ENCODE measurements at regions not wholly inside any gene's neighbourhood (a gene's known extent, or its start where the extent isn't known, plus 50 kb on each side); places are given as distances from the start of the nearest gene placed in this dataset.

- DNase-seq (ENCODE audit: extremely low spot score, unreplicated experiment): no peak
- H3K36me3 Mint-ChIP-seq (ENCODE audit: unreplicated experiment): no peaks in the 10 kb centered on the region
- H3K9me3 Mint-ChIP-seq (ENCODE audit: unreplicated experiment): peaks cover 27% of the 10 kb centered on the region
- no peak for TF ChIP-seq CTCF (IDR thresholded peaks at IDR 0.05)
- no peak overlapping the region for H3K27ac Mint-ChIP-seq (ENCODE audit: unreplicated experiment)
- no peaks in the 10 kb centered on the region for H3K27me3 Mint-ChIP-seq (ENCODE audit: unreplicated experiment)
- H3K4me3 Mint-ChIP-seq (ENCODE audit: unreplicated experiment): no peak overlapping the region
- H3K4me1 Mint-ChIP-seq (ENCODE audit: unreplicated experiment): no peaks in the 10 kb centered on the region
These were observed 253.2 kb downstream of the NEDD1 start for GRCh38 chr12:97160277-97160676.

GRCh38 chr12:97162173-97162572, 255.1 kb downstream of the NEDD1 start:
- H3K27me3 Mint-ChIP-seq (ENCODE audit: unreplicated experiment): no peaks in the 10 kb centered on the region
- peaks cover 21% of the 10 kb centered on the region for H3K9me3 Mint-ChIP-seq (ENCODE audit: unreplicated experiment)
- H3K36me3 Mint-ChIP-seq (ENCODE audit: unreplicated experiment): no peaks in the 10 kb centered on the region
- DNase-seq (ENCODE audit: extremely low spot score, unreplicated experiment): no peak
- H3K4me3 Mint-ChIP-seq (ENCODE audit: unreplicated experiment): no peak overlapping the region
- H3K4me1 Mint-ChIP-seq (ENCODE audit: unreplicated experiment): no peaks in the 10 kb centered on the region
- H3K27ac Mint-ChIP-seq (ENCODE audit: unreplicated experiment): no peak overlapping the region
- no peak for TF ChIP-seq CTCF (IDR thresholded peaks at IDR 0.05)

- H3K36me3 Mint-ChIP-seq (ENCODE audit: unreplicated experiment): no peaks in the 10 kb centered on the region
- no peak overlapping the region for H3K4me3 Mint-ChIP-seq (ENCODE audit: unreplicated experiment)
- TF ChIP-seq CTCF (IDR thresholded peaks at IDR 0.05): no peak
- no peak for DNase-seq (ENCODE audit: extremely low spot score, unreplicated experiment)
- H3K27ac Mint-ChIP-seq (ENCODE audit: unreplicated experiment): no peak overlapping the region
- H3K4me1 Mint-ChIP-seq (ENCODE audit: unreplicated experiment): no peaks in the 10 kb centered on the region
- peaks cover 13% of the 10 kb centered on the region for H3K9me3 Mint-ChIP-seq (ENCODE audit: unreplicated experiment)
- no peaks in the 10 kb centered on the region for H3K27me3 Mint-ChIP-seq (ENCODE audit: unreplicated experiment)
These were observed 257.9 kb downstream of the NEDD1 start for GRCh38 chr12:97164936-97165335.

GRCh38 chr12:97167598-97167997, 260.5 kb downstream of the NEDD1 start:
- no peak for DNase-seq (ENCODE audit: extremely low spot score, unreplicated experiment)
- H3K36me3 Mint-ChIP-seq (ENCODE audit: unreplicated experiment): no peaks in the 10 kb centered on the region
- TF ChIP-seq CTCF (IDR thresholded peaks at IDR 0.05): no peak
- peaks cover 9% of the 10 kb centered on the region for H3K9me3 Mint-ChIP-seq (ENCODE audit: unreplicated experiment)
- H3K27me3 Mint-ChIP-seq (ENCODE audit: unreplicated experiment): no peaks in the 10 kb centered on the region
- no peaks in the 10 kb centered on the region for H3K4me1 Mint-ChIP-seq (ENCODE audit: unreplicated experiment)
- H3K4me3 Mint-ChIP-seq (ENCODE audit: unreplicated experiment): no peak overlapping the region
- no peak overlapping the region for H3K27ac Mint-ChIP-seq (ENCODE audit: unreplicated experiment)

- no peak for DNase-seq (ENCODE audit: extremely low spot score, unreplicated experiment)
- no peak overlapping the region for H3K27ac Mint-ChIP-seq (ENCODE audit: unreplicated experiment)
- H3K4me3 Mint-ChIP-seq (ENCODE audit: unreplicated experiment): no peak overlapping the region
- H3K27me3 Mint-ChIP-seq (ENCODE audit: unreplicated experiment): no peaks in the 10 kb centered on the region
- no peaks in the 10 kb centered on the region for H3K4me1 Mint-ChIP-seq (ENCODE audit: unreplicated experiment)
- peaks cover 6% of the 10 kb centered on the region for H3K9me3 Mint-ChIP-seq (ENCODE audit: unreplicated experiment)
- no peak for TF ChIP-seq CTCF (IDR thresholded peaks at IDR 0.05)
- H3K36me3 Mint-ChIP-seq (ENCODE audit: unreplicated experiment): no peaks in the 10 kb centered on the region
These were observed 261.7 kb downstream of the NEDD1 start for GRCh38 chr12:97168804-97169203.
